Upper lobe of left lung (tissue), 4 donors: ENCODE measurements at regions not wholly inside any gene's neighbourhood (a gene's known extent, or its start where the extent isn't known, plus 50 kb on each side); places are given as distances from the start of the nearest gene placed in this dataset.

Source experiments
- CTCF ChIP-seq, 6 experiments: fragments of 450-650 bp in 4 of 6; fragments of 200-600 bp in 2 of 6; sonication (generic) in 2 of 6; IDR thresholded peaks; one replicate each; pipeline ENCODE4 v1.5.1; 2016 to 2019; ENCODE audit warnings: antibody characterized with exemption in 6 of 6
- POLR2A ChIP-seq, 4 donors: fragments of 450-650 bp; IDR thresholded peaks; one replicate each; pipeline ENCODE4 v1.5.1; 2016 to 2017; ENCODE audit warnings: antibody characterized with exemption in 4 of 4, mild to moderate bottlenecking in 2 of 4

- no peak for TF ChIP-seq POLR2A (IDR thresholded peaks at IDR 0.05)
- no peak for TF ChIP-seq CTCF (IDR thresholded peaks at IDR 0.05)
Observed at GRCh38 chr2:8024506-8024905, 657.4 kb upstream of the ID2 start.
